ENCODE measurements at regions not wholly inside any gene's neighbourhood (a gene's known extent, or its start where the extent isn't known, plus 50 kb on each side); places are given as distances from the start of the nearest gene placed in this dataset.

- no peak overlapping the region for H3K23ac ChIP-seq (ENCODE audit: insufficient read length, low read depth, low read length)
- H4K20me1 ChIP-seq (ENCODE audit: control insufficient read depth, insufficient read depth, insufficient read length): no peaks in the 10 kb centered on the region
- no peak overlapping the region for H3K18ac ChIP-seq (ENCODE audit: insufficient read length, low read depth, low read length)
- DNase-seq: no peak
- no peak overlapping the region for H3K4me2 ChIP-seq (ENCODE audit: insufficient read depth, insufficient read length, low read length)
- H3K14ac ChIP-seq (ENCODE audit: insufficient read depth, low read length): no peak overlapping the region
- H3K4me1 ChIP-seq (ENCODE audit: insufficient read depth, low read length): peaks cover 28% of the 10 kb centered on the region
- 0 out of 2 replicates have a peak, but pooled peaks cover 2% of the 10 kb centered on the region for H3K79me2 ChIP-seq (ENCODE audit: insufficient read depth, low read length)
- no peak overlapping the region for H2BK120ac ChIP-seq (ENCODE audit: low read depth, low read length, poor library complexity, severe bottlenecking)
- H2BK20ac ChIP-seq (ENCODE audit: low read depth, low read length, poor library complexity, severe bottlenecking): no peak overlapping the region
- H3K9me3 ChIP-seq (ENCODE audit: control insufficient read depth, low read depth, low read length): no peaks in the 10 kb centered on the region
- H3K23me2 ChIP-seq (ENCODE audit: insufficient read length, low read depth, low read length, poor library complexity, severe bottlenecking): no peaks in the 10 kb centered on the region
- peaks cover 58% of the 10 kb centered on the region in 2 experiments for H3K4me1 Mint-ChIP-seq
- H3K4ac ChIP-seq (ENCODE audit: low read depth, low read length): no peak overlapping the region
- no peaks in the 10 kb centered on the region for H3K27me3 ChIP-seq (ENCODE audit: insufficient read depth, low read length)
- no peaks in the 10 kb centered on the region for H3K27me3 Mint-ChIP-seq (ENCODE audit: low read depth)
- H3K27ac ChIP-seq (ENCODE audit: insufficient read length, low read depth, low read length): no peak overlapping the region
- no peak overlapping the region for H2AK5ac ChIP-seq (ENCODE audit: insufficient read length, low read length)
- peak overlapping the region in 1 of 3 experiments; percentile 28; a peak in 4 of 7 replicates for H3K27ac Mint-ChIP-seq
- H2BK12ac ChIP-seq (ENCODE audit: insufficient read length, low read depth, low read length): no peak overlapping the region
- H3K36me3 Mint-ChIP-seq (ENCODE audit: insufficient read depth in 1 of 3, low read depth in 3 of 3): peaks cover 2 to 6% (median 5%) of the 10 kb centered on the region in 3 experiments; a peak in 3 of 7 replicates
- H3K56ac ChIP-seq (ENCODE audit: insufficient read length, low read depth, low read length): no peak overlapping the region
- no peak overlapping the region for H4K8ac ChIP-seq (replicated peaks; ENCODE audit: insufficient read length, low read depth, low read length)
- no peak overlapping the region for H3T11ph ChIP-seq (ENCODE audit: low read length)
- H4K5ac ChIP-seq (ENCODE audit: insufficient read length, low read depth, low read length): no peak overlapping the region
- H2AFZ ChIP-seq (ENCODE audit: low read length): no peak overlapping the region
- no peaks in the 10 kb centered on the region for H3K79me1 ChIP-seq (ENCODE audit: insufficient read depth, low read depth, low read length, poor library complexity, severe bottlenecking)
- no peak overlapping the region for H2BK15ac ChIP-seq (ENCODE audit: low read depth, low read length)
- no peak overlapping the region for H3K4me3 Mint-ChIP-seq
- no peak for TF ChIP-seq CTCF (conservative IDR thresholded peaks at IDR 0.05)
- H3K9ac ChIP-seq (ENCODE audit: extremely low read depth, insufficient read length, low read length): no peak overlapping the region
- no peaks in the 10 kb centered on the region for H3K9me3 Mint-ChIP-seq
- no peak overlapping the region for H4K91ac ChIP-seq (ENCODE audit: insufficient read length, low read depth, low read length)
- WGBS (ENCODE audit: extremely low coverage, insufficient read length, low lambda C conversion rate): no CpG with 5 or more reads among the region's 3 CpGs
- H2BK5ac ChIP-seq (ENCODE audit: insufficient read length, low read length): no peak overlapping the region
Observed at GRCh38 chr6:22145376-22145775, 151.5 kb downstream of the PRL start.
